Stimulated activated naive CD8-positive, alpha-beta T cell treated with anti-CD3 and anti-CD28 coated beads, Interleukin-15, Interleukin-2, amounts not matched to agents 100 ng/mL and 50 ng/mL, for 24 hours (primary cell): ENCODE measurements at regions not wholly inside any gene's neighbourhood (a gene's known extent, or its start where the extent isn't known, plus 50 kb on each side); places are given as distances from the start of the nearest gene placed in this dataset.

ENCODE experiments used
- H3K27ac Mint-ChIP-seq: one replicate; pipeline ENCODE4 v1.8.0; 2021; ENCODE audit warnings: mild to moderate bottlenecking, mixed read lengths
- H3K27me3 Mint-ChIP-seq: one replicate; pipeline ENCODE4 v1.8.0; 2021; ENCODE audit warnings: mixed read lengths
- H3K36me3 Mint-ChIP-seq: one replicate; pipeline ENCODE4 v1.8.0; 2021; ENCODE audit warnings: low read depth, mixed read lengths
- H3K4me1 Mint-ChIP-seq: one replicate; pipeline ENCODE4 v1.8.0; 2021; ENCODE audit warnings: low read depth, mixed read lengths
- H3K4me3 Mint-ChIP-seq: one replicate; pipeline ENCODE4 v1.8.0; 2021; ENCODE audit warnings: mild to moderate bottlenecking, mixed read lengths
- H3K9me3 Mint-ChIP-seq: one replicate; pipeline ENCODE4 v1.8.0; 2021; ENCODE audit warnings: mixed read lengths

DNA sequence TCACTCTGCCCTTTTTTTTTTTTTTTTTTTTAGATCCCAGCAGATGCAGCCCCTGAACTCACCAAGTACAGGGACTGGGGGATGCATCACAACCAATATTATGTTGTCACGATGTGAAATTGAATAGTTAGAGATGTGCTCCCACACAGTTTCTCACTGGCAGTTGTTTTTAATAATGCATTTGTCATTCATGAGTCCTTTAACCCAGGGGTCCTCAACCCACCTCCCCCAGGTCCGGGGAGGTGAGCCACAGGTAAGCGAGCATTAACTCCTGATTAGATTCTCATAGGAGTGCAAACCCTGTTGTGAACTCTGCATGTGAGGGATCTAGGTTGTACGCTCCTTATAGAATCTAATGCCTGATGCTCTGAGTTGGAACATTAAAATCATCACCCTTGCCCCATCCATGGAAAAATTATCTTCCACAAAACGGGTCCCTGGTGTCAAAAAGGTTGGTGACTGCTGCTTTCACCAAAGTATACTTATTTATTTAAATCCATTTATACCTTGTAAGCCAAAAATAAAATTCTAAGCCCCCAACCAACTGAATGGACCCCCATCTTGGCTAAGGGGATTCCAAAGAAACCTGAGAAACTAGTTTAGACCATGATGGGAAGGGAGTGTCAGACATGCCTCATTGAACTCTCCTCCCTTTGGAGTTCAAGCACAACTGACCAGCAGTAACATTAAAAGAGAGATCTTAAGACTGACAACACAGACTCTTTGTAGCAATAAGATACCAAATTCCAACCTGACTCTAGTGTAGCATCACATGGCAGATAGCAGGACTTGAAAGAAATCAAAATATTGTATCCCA is 119.3 kb upstream of the ATP1A1 start:
- Mint-ChIP-seq H3K36me3 (no peaks in the 10 kb centered on the region), H3K4me3 (no peak overlapping the region), H3K4me1 (peaks cover 34% of the 10 kb centered on the region), H3K27me3 (no peaks in the 10 kb centered on the region), H3K9me3 (no peaks in the 10 kb centered on the region), H3K27ac (no peak overlapping the region)

- Mint-ChIP-seq H3K9me3 (no peaks in the 10 kb centered on the region), H3K36me3 (no peaks in the 10 kb centered on the region), H3K4me3 (no peak overlapping the region), H3K27me3 (no peaks in the 10 kb centered on the region), H3K4me1 (peaks cover 42% of the 10 kb centered on the region), H3K27ac (no peak overlapping the region)
These were observed 118.3 kb upstream of the ATP1A1 start for GRCh38 chr1:116254776-116255175.

GRCh38 chr1:116255486-116256285 is 117.4 kb upstream of the ATP1A1 start:
- H3K27ac Mint-ChIP-seq: no peak overlapping the region
- no peaks in the 10 kb centered on the region for H3K9me3 Mint-ChIP-seq
- H3K4me1 Mint-ChIP-seq: peaks cover 45% of the 10 kb centered on the region
- no peaks in the 10 kb centered on the region for H3K27me3 Mint-ChIP-seq
- no peaks in the 10 kb centered on the region for H3K36me3 Mint-ChIP-seq
- H3K4me3 Mint-ChIP-seq: no peak overlapping the region

- no peaks in the 10 kb centered on the region for H3K36me3 Mint-ChIP-seq
- no peaks in the 10 kb centered on the region for H3K9me3 Mint-ChIP-seq
- H3K4me3 Mint-ChIP-seq: no peak overlapping the region
- no peak overlapping the region for H3K27ac Mint-ChIP-seq
- peaks cover 48% of the 10 kb centered on the region for H3K4me1 Mint-ChIP-seq
- no peaks in the 10 kb centered on the region for H3K27me3 Mint-ChIP-seq
These were observed 116.8 kb upstream of the ATP1A1 start for GRCh38 chr1:116256286-116256649.

- Mint-ChIP-seq H3K9me3 (no peaks in the 10 kb centered on the region), H3K36me3 (no peaks in the 10 kb centered on the region), H3K27me3 (no peaks in the 10 kb centered on the region), H3K4me3 (no peak overlapping the region), H3K4me1 (peaks cover 51% of the 10 kb centered on the region), H3K27ac (no peak overlapping the region)
These were observed 116.2 kb upstream of the ATP1A1 start for GRCh38 chr1:116256875-116257274.

GRCh38 chr1:116257341-116257767 is 115.7 kb upstream of the ATP1A1 start:
- Mint-ChIP-seq H3K36me3 (no peaks in the 10 kb centered on the region), H3K27me3 (no peaks in the 10 kb centered on the region), H3K9me3 (no peaks in the 10 kb centered on the region), H3K4me1 (peaks cover 56% of the 10 kb centered on the region), H3K4me3 (no peak overlapping the region), H3K27ac (peak overlapping the region; percentile 64)

- no peaks in the 10 kb centered on the region for H3K36me3 Mint-ChIP-seq
- no peaks in the 10 kb centered on the region for H3K27me3 Mint-ChIP-seq
- no peaks in the 10 kb centered on the region for H3K9me3 Mint-ChIP-seq
- H3K4me1 Mint-ChIP-seq: peaks cover 59% of the 10 kb centered on the region
- H3K4me3 Mint-ChIP-seq: no peak overlapping the region
- peak overlapping the region; percentile 64 for H3K27ac Mint-ChIP-seq
These were observed 115.2 kb upstream of the ATP1A1 start for GRCh38 chr1:116257836-116258235.

GRCh38 chr1:116258668-116259419 is 114.2 kb upstream of the ATP1A1 start:
- Mint-ChIP-seq H3K4me3 (peak overlapping the region; percentile 21), H3K9me3 (no peaks in the 10 kb centered on the region), H3K4me1 (peaks cover 59% of the 10 kb centered on the region), H3K27me3 (no peaks in the 10 kb centered on the region), H3K27ac (peak overlapping the region; percentile 79), H3K36me3 (no peaks in the 10 kb centered on the region)

GRCh38 chr1:116259663-116260062 is 113.4 kb upstream of the ATP1A1 start:
- no peaks in the 10 kb centered on the region for H3K9me3 Mint-ChIP-seq
- H3K4me1 Mint-ChIP-seq: peaks cover 53% of the 10 kb centered on the region
- no peaks in the 10 kb centered on the region for H3K27me3 Mint-ChIP-seq
- H3K4me3 Mint-ChIP-seq: no peak overlapping the region
- H3K36me3 Mint-ChIP-seq: no peaks in the 10 kb centered on the region
- H3K27ac Mint-ChIP-seq: no peak overlapping the region

GRCh38 chr1:116260115-116260514 is 112.9 kb upstream of the ATP1A1 start:
- Mint-ChIP-seq H3K27ac (no peak overlapping the region), H3K4me3 (no peak overlapping the region), H3K27me3 (no peaks in the 10 kb centered on the region), H3K36me3 (no peaks in the 10 kb centered on the region), H3K9me3 (no peaks in the 10 kb centered on the region), H3K4me1 (peaks cover 48% of the 10 kb centered on the region)

DNA sequence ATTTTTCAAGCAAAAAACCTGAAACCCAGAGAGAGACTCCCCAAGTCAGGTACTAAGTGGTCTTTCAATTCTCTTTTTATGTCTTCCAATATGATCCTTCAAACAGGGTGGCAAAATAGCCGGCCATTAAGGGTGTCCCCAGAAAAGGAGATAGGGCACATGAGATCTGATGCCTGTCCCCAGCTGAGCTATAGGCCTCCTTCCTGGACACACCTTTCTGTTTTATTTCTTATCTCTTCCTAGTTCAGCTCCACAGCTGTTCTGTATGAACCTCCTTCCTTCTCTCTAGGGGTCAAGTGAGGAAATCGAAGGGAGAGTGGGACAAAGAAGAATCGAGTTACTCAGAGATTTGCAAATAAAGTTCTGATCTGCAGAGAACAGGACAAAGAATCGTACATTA is 112.4 kb upstream of the ATP1A1 start:
- no peaks in the 10 kb centered on the region for H3K36me3 Mint-ChIP-seq
- no peak overlapping the region for H3K4me3 Mint-ChIP-seq
- peak overlapping the region; percentile 27 for H3K27ac Mint-ChIP-seq
- H3K4me1 Mint-ChIP-seq: peaks cover 43% of the 10 kb centered on the region
- no peaks in the 10 kb centered on the region for H3K9me3 Mint-ChIP-seq
- H3K27me3 Mint-ChIP-seq: no peaks in the 10 kb centered on the region

DNA sequence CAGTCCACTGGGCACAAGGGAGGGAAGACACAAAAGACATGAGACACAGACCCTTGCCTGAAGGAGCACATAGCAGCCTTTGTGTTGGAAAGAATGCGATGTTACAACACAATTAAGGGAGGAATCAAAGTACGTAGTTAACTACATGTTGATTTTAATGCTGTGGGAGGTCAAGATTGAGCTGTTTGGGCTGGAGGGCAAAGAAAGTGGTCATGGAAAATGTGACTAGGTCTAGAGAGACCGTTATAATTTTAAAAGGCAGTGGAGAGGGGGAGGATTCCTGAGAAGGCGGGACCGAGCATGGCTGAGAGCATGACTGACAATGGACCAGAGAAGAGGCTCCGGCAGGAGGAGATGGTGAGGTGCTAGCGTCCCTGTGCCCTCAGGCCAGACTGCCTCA is 111.8 kb upstream of the ATP1A1 start:
- Mint-ChIP-seq H3K9me3 (no peaks in the 10 kb centered on the region), H3K27ac (peak overlapping the region; percentile 5), H3K4me1 (peaks cover 40% of the 10 kb centered on the region)

GRCh38 chr1:116262207-116262994 is 110.6 kb upstream of the ATP1A1 start:
- H3K27me3 Mint-ChIP-seq: no peaks in the 10 kb centered on the region
- no peaks in the 10 kb centered on the region for H3K9me3 Mint-ChIP-seq
- H3K27ac Mint-ChIP-seq: peak overlapping the region; percentile 6
- H3K36me3 Mint-ChIP-seq: no peaks in the 10 kb centered on the region
- H3K4me3 Mint-ChIP-seq: no peak overlapping the region
- peaks cover 38% of the 10 kb centered on the region for H3K4me1 Mint-ChIP-seq

More for the DNA sequence above, 111.8 kb upstream of the ATP1A1 start:
- Mint-ChIP-seq H3K36me3 (no peaks in the 10 kb centered on the region), H3K4me3 (no peak overlapping the region), H3K27me3 (no peaks in the 10 kb centered on the region)

GRCh38 chr1:116262995-116263385 is 110.1 kb upstream of the ATP1A1 start:
- H3K9me3 Mint-ChIP-seq: no peaks in the 10 kb centered on the region
- H3K4me3 Mint-ChIP-seq: no peak overlapping the region
- H3K4me1 Mint-ChIP-seq: peaks cover 37% of the 10 kb centered on the region
- H3K27me3 Mint-ChIP-seq: no peaks in the 10 kb centered on the region
- H3K36me3 Mint-ChIP-seq: no peaks in the 10 kb centered on the region
- no peak overlapping the region for H3K27ac Mint-ChIP-seq
